Activated CD4-positive, alpha-beta T cell treated with anti-CD3 and anti-CD28 coated beads, Interleukin-2, amount 50 U/mL, for 1 hour (primary cell): ENCODE measurements at regions not wholly inside any gene's neighbourhood (a gene's known extent, or its start where the extent isn't known, plus 50 kb on each side); places are given as distances from the start of the nearest gene placed in this dataset.

Source experiments
- DNase-seq: peaks from one replicate; pipeline ENCODE4 v3.0.0-alpha.2; 2020

- DNase-seq: no peak
Observed at GRCh38 chr1:212528501-212528900, 80.1 kb upstream of the ATF3 start.

GRCh38 chr1:212529211-212529741 lies 79.3 kb upstream of the ATF3 start:
- no peak for DNase-seq

GRCh38 chr1:212531267-212531666 lies 77.3 kb upstream of the ATF3 start:
- no peak for DNase-seq

GRCh38 chr1:212531796-212532195 lies 76.8 kb upstream of the ATF3 start:
- no peak for DNase-seq

GRCh38 chr1:212532469-212533147 lies 76.0 kb upstream of the ATF3 start:
- DNase-seq: no peak

- no peak for DNase-seq
Observed at GRCh38 chr1:212533148-212533517, 75.4 kb upstream of the ATF3 start.

- no peak for DNase-seq
Observed at GRCh38 chr1:212536586-212536985, 72.0 kb upstream of the ATF3 start.

- DNase-seq: no peak
Observed at GRCh38 chr1:212537610-212538009, 71.0 kb upstream of the ATF3 start.

- DNase-seq: no peak
Observed at GRCh38 chr1:212539737-212540430, 68.7 kb upstream of the ATF3 start.

GRCh38 chr1:212542761-212543187 lies 65.8 kb upstream of the ATF3 start:
- DNase-seq: no peak

GRCh38 chr1:212544110-212544509 lies 64.5 kb upstream of the ATF3 start:
- no peak for DNase-seq

GRCh38 chr1:212545941-212546635 lies 62.5 kb upstream of the ATF3 start:
- no peak for DNase-seq

- no peak for DNase-seq
Observed at GRCh38 chr1:212549503-212550017, 59.0 kb upstream of the ATF3 start.

GRCh38 chr1:212551929-212552328 lies 56.6 kb upstream of the ATF3 start:
- no peak for DNase-seq

- DNase-seq: no peak
Observed at GRCh38 chr1:212553676-212554075, 54.9 kb upstream of the ATF3 start.

GRCh38 chr1:212554401-212554800 lies 54.2 kb upstream of the ATF3 start:
- DNase-seq: no peak

GRCh38 chr1:212555426-212555825 lies 53.1 kb upstream of the ATF3 start:
- DNase-seq: no peak

GRCh38 chr1:212556822-212557549 lies 51.6 kb upstream of the ATF3 start:
- DNase-seq: no peak

- DNase-seq: no peak
Observed at GRCh38 chr1:212557739-212558692, 50.5 kb upstream of the ATF3 start.

GRCh38 chr1:212558693-212559480 lies 49.7 kb upstream of the ATF3 start:
- peak; percentile 92 for DNase-seq
